Thoracic aorta (tissue), 2 donors: ENCODE measurements at regions not wholly inside any gene's neighbourhood (a gene's known extent, or its start where the extent isn't known, plus 50 kb on each side); places are given as distances from the start of the nearest gene placed in this dataset.

Experiments
- ATAC-seq: fragments of 150-250 bp; one replicate; pipeline ENCODE4 v1.8.0; 2017; ENCODE audit warnings: low read depth; ENCODE audit not compliant: insufficient number of reproducible peaks, low FRiP score
- DNase-seq: peaks from one replicate; pipeline ENCODE4 v3.0.0-alpha.2; 2020; ENCODE audit warnings: low spot score
- H3K27ac ChIP-seq, 2 donors: fragments of 200-600 bp; sonication (generic); 1 replicate in 1 of 2; 2 replicates in 1 of 2; pipeline ENCODE4 v1.5.1; 2016; ENCODE audit warnings: mild to moderate bottlenecking in 2 of 2, moderate library complexity in 2 of 2
- H3K27me3 ChIP-seq: fragments of 200-600 bp; sonication (generic); replicated peaks from 2 replicates; pipeline ENCODE4 v1.6.0; 2016; ENCODE audit warnings: mild to moderate bottlenecking; ENCODE audit not compliant: insufficient read depth
- H3K36me3 ChIP-seq: fragments of 200-600 bp; sonication (generic); one replicate; pipeline ENCODE4 v1.5.1; 2016
- H3K4me1 ChIP-seq, 2 donors: fragments of 200-600 bp; sonication (generic); 1 replicate in 1 of 2; 2 replicates in 1 of 2; pipeline versions ENCODE4 v1.5.1 to v1.6.0; 2016; ENCODE audit warnings: low read depth in 2 of 2, mild to moderate bottlenecking in 1 of 2; ENCODE audit not compliant: control insufficient read depth in 1 of 2
- H3K4me3 ChIP-seq: fragments of 200-600 bp; sonication (generic); 2 replicates; pipeline ENCODE4 v1.5.1; 2016; ENCODE audit warnings: mild to moderate bottlenecking
- H3K9me3 ChIP-seq: fragments of 200-600 bp; sonication (generic); 2 replicates; pipeline ENCODE4 v1.5.1; 2016
- TF ChIP-seq, protein P1 (sequence below): fragments of 200-600 bp; sonication (generic); IDR thresholded peaks from one replicate; pipeline ENCODE4 v1.5.1; 2019; ENCODE audit warnings: antibody characterized with exemption

DNA sequence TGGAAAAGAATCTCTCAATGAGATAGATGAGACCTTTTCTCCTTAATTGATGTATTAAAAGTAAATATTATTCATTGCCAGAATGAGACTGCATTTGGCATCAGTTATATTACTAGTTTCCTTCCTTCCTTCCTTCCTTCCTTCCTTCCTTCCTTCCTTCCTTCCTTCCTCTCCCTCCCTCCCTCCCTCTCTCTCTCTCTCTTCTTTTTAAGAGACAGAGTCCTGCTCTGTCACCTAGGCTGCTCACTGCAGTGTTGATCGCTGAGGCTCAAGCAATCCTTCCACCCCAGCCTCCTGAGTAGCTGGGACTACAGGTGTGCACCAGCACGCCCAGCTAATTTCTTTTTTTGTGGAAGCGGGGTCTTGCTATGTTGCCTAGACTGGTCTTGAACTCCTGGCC is 50.4 kb upstream of the ARX start:
- no peak for DNase-seq
- ATAC-seq: no peak
- TF ChIP-seq, protein P1, sequence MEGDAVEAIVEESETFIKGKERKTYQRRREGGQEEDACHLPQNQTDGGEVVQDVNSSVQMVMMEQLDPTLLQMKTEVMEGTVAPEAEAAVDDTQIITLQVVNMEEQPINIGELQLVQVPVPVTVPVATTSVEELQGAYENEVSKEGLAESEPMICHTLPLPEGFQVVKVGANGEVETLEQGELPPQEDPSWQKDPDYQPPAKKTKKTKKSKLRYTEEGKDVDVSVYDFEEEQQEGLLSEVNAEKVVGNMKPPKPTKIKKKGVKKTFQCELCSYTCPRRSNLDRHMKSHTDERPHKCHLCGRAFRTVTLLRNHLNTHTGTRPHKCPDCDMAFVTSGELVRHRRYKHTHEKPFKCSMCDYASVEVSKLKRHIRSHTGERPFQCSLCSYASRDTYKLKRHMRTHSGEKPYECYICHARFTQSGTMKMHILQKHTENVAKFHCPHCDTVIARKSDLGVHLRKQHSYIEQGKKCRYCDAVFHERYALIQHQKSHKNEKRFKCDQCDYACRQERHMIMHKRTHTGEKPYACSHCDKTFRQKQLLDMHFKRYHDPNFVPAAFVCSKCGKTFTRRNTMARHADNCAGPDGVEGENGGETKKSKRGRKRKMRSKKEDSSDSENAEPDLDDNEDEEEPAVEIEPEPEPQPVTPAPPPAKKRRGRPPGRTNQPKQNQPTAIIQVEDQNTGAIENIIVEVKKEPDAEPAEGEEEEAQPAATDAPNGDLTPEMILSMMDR: no peak
- H3K4me1 ChIP-seq: no peaks in the 10 kb centered on the region
- H3K27me3 ChIP-seq: no peaks in the 10 kb centered on the region
- H3K27ac ChIP-seq: no peak overlapping the region
- no peaks in the 10 kb centered on the region for H3K9me3 ChIP-seq
- H3K4me3 ChIP-seq: no peak overlapping the region
- H3K36me3 ChIP-seq: no peaks in the 10 kb centered on the region
